IMR-90 (cell line): ENCODE measurements at regions not wholly inside any gene's neighbourhood (a gene's known extent, or its start where the extent isn't known, plus 50 kb on each side); places are given as distances from the start of the nearest gene placed in this dataset.

Experiments used
- ATAC-seq: fragments of 200-7000 bp; cut with Tn5 transposase; 2 replicates; pipeline ENCODE4 v1.9.1; 2020; ENCODE audit warnings: low read depth, mild to moderate bottlenecking, moderate library complexity
- BruUV-seq: library from RNA; stranded (reverse); fragments of 400-500 nt; replicated peaks from 2 replicates; lab custom pipeline; 2021; lab: Mats Ljungman, UMichigan
- CTCF ChIA-PET: fragments of 300-600 bp; formaldehyde crosslinking; extraction: SDS; loops from one replicate; lab custom pipeline; 2021; ENCODE audit warnings: antibody characterized with exemption; lab: Yijun Ruan, JAX
- POLR2A ChIA-PET: fragments of 300-600 bp; sonication (Branson Sonifier 250); formaldehyde crosslinking; loops from one replicate; lab custom pipeline; 2022; ENCODE audit warnings: antibody characterized with exemption; ENCODE audit not compliant: unreplicated experiment; lab: Charles Lee
- DNase-seq: peaks from one replicate; pipeline ENCODE4 v3.0.0; 2013
- H2AFZ ChIP-seq: replicated peaks from 2 replicates; pipeline ENCODE3; 2013; ENCODE audit warnings: low read length, mild to moderate bottlenecking; ENCODE audit not compliant: poor library complexity
- H2AK5ac ChIP-seq: 2 replicates; pipeline ENCODE4 v1.6.1; 2013; ENCODE audit warnings: low read depth, low read length, inconsistent platforms
- H2AK9ac ChIP-seq: replicated peaks from 2 replicates; pipeline ENCODE3; 2013; ENCODE audit warnings: mild to moderate bottlenecking, low read depth, low read length, moderate library complexity; ENCODE audit not compliant: poor library complexity
- H2BK120ac ChIP-seq: 2 replicates; pipeline ENCODE4 v1.6.1; 2013; ENCODE audit warnings: low read depth, low read length, inconsistent platforms
- H2BK15ac ChIP-seq: 3 replicates; pipeline ENCODE4 v1.6.1; 2013; ENCODE audit warnings: low read depth, low read length, inconsistent platforms
- H2BK20ac ChIP-seq: 2 replicates; pipeline ENCODE4 v1.6.1; 2013; ENCODE audit warnings: low read depth, mild to moderate bottlenecking, inconsistent platforms, low read length, moderate library complexity
- H2BK5ac ChIP-seq: 2 replicates; pipeline ENCODE4 v1.6.1; 2013; ENCODE audit warnings: mild to moderate bottlenecking, low read depth, low read length, inconsistent platforms; ENCODE audit not compliant: poor library complexity, severe bottlenecking
- H3K14ac ChIP-seq: replicated peaks from 2 replicates; pipeline ENCODE4 v1.6.1; 2013; ENCODE audit warnings: low read depth, low read length, inconsistent platforms
- H3K18ac ChIP-seq: 2 replicates; pipeline ENCODE4 v1.6.1; 2013; ENCODE audit warnings: low read depth, low read length, control low read depth
- H3K23ac ChIP-seq: 2 replicates; pipeline ENCODE4 v1.6.1; 2013; ENCODE audit warnings: low read depth, low read length, inconsistent platforms
- H3K27ac ChIP-seq: 2 replicates; pipeline ENCODE4 v1.5.1; 2013; ENCODE audit warnings: mild to moderate bottlenecking, control low read depth, low read length; ENCODE audit not compliant: insufficient read depth
- H3K27me3 ChIP-seq: 2 replicates; pipeline ENCODE4 v1.6.1; 2013; ENCODE audit warnings: low read length; ENCODE audit not compliant: control insufficient read depth, insufficient read depth
- H3K36me3 ChIP-seq: 2 replicates; pipeline ENCODE4 v1.6.1; 2013; ENCODE audit warnings: low read length, mixed read lengths; ENCODE audit not compliant: control insufficient read depth, insufficient read depth
- H3K4ac ChIP-seq: 2 replicates; pipeline ENCODE4 v1.6.1; 2013; ENCODE audit warnings: low read depth, low read length, inconsistent platforms
- H3K4me1 ChIP-seq: 2 replicates; pipeline ENCODE4 v1.6.1; 2013; ENCODE audit warnings: low read length, mixed read lengths; ENCODE audit not compliant: control insufficient read depth, insufficient read depth
- H3K4me2 ChIP-seq: 2 replicates; pipeline ENCODE4 v1.6.1; 2013; ENCODE audit warnings: low read depth, mild to moderate bottlenecking, control low read depth, low read length, moderate library complexity
- H3K4me3 ChIP-seq: 2 replicates; pipeline ENCODE4 v1.5.1; 2013; ENCODE audit warnings: low read depth, mild to moderate bottlenecking, control low read depth, low read length, moderate library complexity; ENCODE audit not compliant: insufficient read depth
- H3K56ac ChIP-seq: 2 replicates; pipeline ENCODE4 v1.6.1; 2013; ENCODE audit warnings: low read length, inconsistent platforms; ENCODE audit not compliant: insufficient read depth; ENCODE audit errors: extremely low read depth
- H3K79me1 ChIP-seq, 2 experiments: 2 replicates each; pipeline ENCODE4 v1.6.1; 2013; ENCODE audit warnings: low read length in 2 of 2, inconsistent platforms in 1 of 2, low read depth in 1 of 2
- H3K9ac ChIP-seq: 2 replicates; pipeline ENCODE4 v1.6.1; 2013; ENCODE audit warnings: low read depth, low read length, control low read depth
- H3K9me1 ChIP-seq: 2 replicates; pipeline ENCODE4 v1.6.1; 2013; ENCODE audit warnings: low read length, inconsistent platforms; ENCODE audit not compliant: insufficient read depth
- H3K9me3 ChIP-seq: 2 replicates; pipeline ENCODE4 v1.6.1; 2013; ENCODE audit warnings: low read length; ENCODE audit not compliant: control insufficient read depth, insufficient read depth
- H4K20me1 ChIP-seq: 2 replicates; pipeline ENCODE4 v1.6.1; 2013; ENCODE audit warnings: low read length, inconsistent platforms; ENCODE audit not compliant: insufficient read depth
- H4K5ac ChIP-seq: 2 replicates; pipeline ENCODE4 v1.6.1; 2013; ENCODE audit warnings: mild to moderate bottlenecking, low read depth, low read length, control low read depth
- H4K8ac ChIP-seq, 2 experiments: 2 replicates each; pipeline ENCODE4 v1.6.1; 2013; ENCODE audit warnings: low read depth in 2 of 2, low read length in 2 of 2, control low read depth in 1 of 2, inconsistent platforms in 1 of 2
- H4K91ac ChIP-seq: 2 replicates; pipeline ENCODE4 v1.6.1; 2013; ENCODE audit warnings: low read depth, low read length, inconsistent platforms; ENCODE audit not compliant: insufficient read depth
- BHLHE40 ChIP-seq: fragments of 150-350 bp; IDR thresholded peaks from 2 replicates; pipeline ENCODE4 v1.6.1; 2016; ENCODE audit warnings: mild to moderate bottlenecking, low read depth, low read length
- CEBPB ChIP-seq: IDR thresholded peaks from 2 replicates; pipeline ENCODE4 v1.6.1; 2012; ENCODE audit warnings: low read depth, low read length, improper control_type of control experiment
- CTCF ChIP-seq: conservative IDR thresholded peaks from 2 replicates; pipeline ENCODE4 v1.5.1; 2012; ENCODE audit warnings: mild to moderate bottlenecking, low read depth, low read length, improper control_type of control experiment
- ELK1 ChIP-seq: fragments of 150-350 bp; IDR thresholded peaks from 2 replicates; pipeline ENCODE4 v1.6.1; 2016; ENCODE audit warnings: low read depth, mild to moderate bottlenecking, low read length, moderate library complexity, borderline replicate concordance
- MAFK ChIP-seq: IDR thresholded peaks from 2 replicates; pipeline ENCODE4 v1.6.1; 2012; ENCODE audit warnings: low read depth, low read length, improper control_type of control experiment
- MAZ ChIP-seq: IDR thresholded peaks from 2 replicates; pipeline ENCODE4 v1.6.1; 2012; ENCODE audit warnings: low read depth, mild to moderate bottlenecking, low read length, improper control_type of control experiment, moderate library complexity, borderline replicate concordance
- MXI1 ChIP-seq: IDR thresholded peaks from 2 replicates; pipeline ENCODE4 v1.6.1; 2012; ENCODE audit warnings: low read depth, mild to moderate bottlenecking, low read length, moderate library complexity, borderline replicate concordance
- NFE2L2 ChIP-seq: fragments of 150-350 bp; IDR thresholded peaks from 2 replicates; pipeline ENCODE4 v1.6.1; 2016; ENCODE audit warnings: low read depth, mild to moderate bottlenecking, low read length
- POLR2A ChIP-seq: IDR thresholded peaks from 2 replicates; pipeline ENCODE4 v1.6.1; 2012; ENCODE audit warnings: mild to moderate bottlenecking, low read depth, low read length
- RAD21 ChIP-seq: IDR thresholded peaks from 2 replicates; pipeline ENCODE4 v1.6.1; 2012; ENCODE audit warnings: low read length, improper control_type of control experiment
- RCOR1 ChIP-seq: IDR thresholded peaks from 2 replicates; pipeline ENCODE4 v1.6.1; 2012; ENCODE audit warnings: mild to moderate bottlenecking, low read length, improper control_type of control experiment; ENCODE audit not compliant: insufficient replicate concordance
- RFX5 ChIP-seq: IDR thresholded peaks from 2 replicates; pipeline ENCODE4 v1.8.0; 2012; ENCODE audit warnings: low read depth, mild to moderate bottlenecking, low read length, moderate library complexity
- WGBS, 2 experiments: methylation state at CpG; one replicate each; pipeline versions ENCODE4 v1.1.5 to v1.1.7; 2013; ENCODE audit warnings: missing lambda C conversion rate in 2 of 2; ENCODE audit not compliant: insufficient read length in 1 of 2; ENCODE audit errors: extremely low coverage in 2 of 2; 5-methylcytosine and 5-hydroxymethylcytosine counted together
- dilution Hi-C: fragments of 300-500 bp; cut with HindIII; formaldehyde crosslinking; loops from one replicate; pipeline ENCODE4 v1.14.3; 2018; ENCODE audit warnings: low sequenced_read_pairs; ENCODE audit not compliant: unreplicated experiment
- in situ Hi-C: fragments of 300-500 bp; cut with MboI; formaldehyde crosslinking; loops from 3 replicates; pipeline ENCODE4 v1.14.3; 2019; ENCODE audit warnings: low sequenced_read_pairs, inconsistent platforms, mixed read lengths
- intact Hi-C: fragments of 100-400 bp; cut with micrococcal nuclease; formaldehyde crosslinking; loops from 2 replicates; pipeline ENCODE4 v1.10.0; 2022

GRCh38 chr2:199569336-199569735 is 111.6 kb upstream of the SATB2 start:
- Histone ChIP-seq H2AK5ac (no peak overlapping the region), H2BK5ac (no peak overlapping the region), H3K27me3 (no peaks in the 10 kb centered on the region), H4K20me1 (no peaks in the 10 kb centered on the region), H2AK9ac (no peak overlapping the region), H2BK20ac (no peak overlapping the region), H3K4me1 (no peaks in the 10 kb centered on the region), H4K5ac (no peak overlapping the region), H3K56ac (no peak overlapping the region), H3K9ac (no peak overlapping the region), H4K8ac (no peak overlapping the region), H4K91ac (no peak overlapping the region), H2BK15ac (no peak overlapping the region), H3K9me1 (no peaks in the 10 kb centered on the region), H2AFZ (no peak overlapping the region), H3K4me2 (no peak overlapping the region), H2BK120ac (no peak overlapping the region), H3K36me3 (no peaks in the 10 kb centered on the region), H3K4ac (no peak overlapping the region), H3K79me1 (no peaks in the 10 kb centered on the region), H3K23ac (no peak overlapping the region), H3K9me3 (no peaks in the 10 kb centered on the region), H3K4me3 (no peak overlapping the region), H3K14ac (no peak overlapping the region), H3K18ac (no peak overlapping the region), H3K27ac (no peak overlapping the region)
- BruUV-seq = no TSS peak
- CTCF ChIA-PET = interaction anchor here (0.8 kb wide), 1 partner anchor 27 kb away, joined by 3 read pairs; no protein-coding TSS in a partner anchor
- POLR2A ChIA-PET = no interaction called here
- in situ Hi-C loops (no loop called here), dilution Hi-C loops (no loop called here), intact Hi-C loops (no loop called here)
- DNase-seq = no peak
- ATAC-seq = no peak
- WGBS, 2 experiments = no CpG with 5 or more reads among the region's 1 CpG
- TF ChIP-seq BHLHE40 (no peak), RFX5 (no peak), RAD21 (no peak), CTCF (no peak), NFE2L2 (no peak), MAZ (no peak), ELK1 (no peak), POLR2A (no peak), CEBPB (no peak), MXI1 (no peak), RCOR1 (no peak), MAFK (no peak)
